ENCODE measurements at regions not wholly inside any gene's neighbourhood (a gene's known extent, or its start where the extent isn't known, plus 50 kb on each side); places are given as distances from the start of the nearest gene placed in this dataset.

GRCh38 chr2:217689053-217689452, 313.7 kb downstream of the TNS1 start:
- H3K4me2 ChIP-seq, result no peak overlapping the region
- no peak overlapping the region for H3K4me3 ChIP-seq (ENCODE audit: low read depth in 2 of 2, low read length in 1 of 2)
- no peaks in the 10 kb centered on the region for H3K9me3 ChIP-seq
- no peak for DNase-seq
- H3K79me2 ChIP-seq (ENCODE audit: insufficient read depth), result no peaks in the 10 kb centered on the region
- no peaks in the 10 kb centered on the region for H4K20me1 ChIP-seq (ENCODE audit: insufficient read depth)
- H3K4me1 ChIP-seq (ENCODE audit: control insufficient read depth in 1 of 2, insufficient read depth in 2 of 2, low read depth in 1 of 2, low read length in 1 of 2), result peaks cover 0 to 4% of the 10 kb centered on the region in 2 experiments; a peak in 1 of 4 replicates
- no peak overlapping the region for H3K27ac ChIP-seq (ENCODE audit: low read depth in 2 of 2, low read length in 1 of 2)
- ChIA-PET POLR2A (no interaction called here), CTCF (no interaction called here)
- TF ChIP-seq SMC3 (IDR thresholded peaks at IDR 0.05; ENCODE audit: low read depth, low read length) (no peak), GATA2 (CRISPR knock-in tag; IDR thresholded peaks at IDR 0.05) (no peak), RXRA (IDR thresholded peaks at IDR 0.05; ENCODE audit: borderline replicate concordance, low read depth) (no peak), CHD2 (IDR thresholded peaks at IDR 0.05; ENCODE audit: low read length, partially characterized antibody) (no peak), FOXJ3 (CRISPR knock-in tag; IDR thresholded peaks at IDR 0.05) (no peak), ELF1 (IDR thresholded peaks at IDR 0.05) (no peak)
- no peaks in the 10 kb centered on the region for H3K9me2 ChIP-seq
- H3K27me3 ChIP-seq (ENCODE audit: insufficient read depth), result no peaks in the 10 kb centered on the region
- no peaks in the 10 kb centered on the region for H3K36me3 ChIP-seq (replicated peaks in 1 of 2; ENCODE audit: control insufficient read depth in 1 of 2, insufficient read depth in 2 of 2, low read length in 1 of 2)
- WGBS (ENCODE audit: low lambda C conversion rate), result 43% methylated on average over 1 of the region's 1 CpG
- H2AFZ ChIP-seq (ENCODE audit: low read depth), result no peak overlapping the region
- no peak overlapping the region for H3K9ac ChIP-seq
- no peaks in the 10 kb centered on the region for H3F3A ChIP-seq (replicated peaks; ENCODE audit: insufficient read depth)

DNA sequence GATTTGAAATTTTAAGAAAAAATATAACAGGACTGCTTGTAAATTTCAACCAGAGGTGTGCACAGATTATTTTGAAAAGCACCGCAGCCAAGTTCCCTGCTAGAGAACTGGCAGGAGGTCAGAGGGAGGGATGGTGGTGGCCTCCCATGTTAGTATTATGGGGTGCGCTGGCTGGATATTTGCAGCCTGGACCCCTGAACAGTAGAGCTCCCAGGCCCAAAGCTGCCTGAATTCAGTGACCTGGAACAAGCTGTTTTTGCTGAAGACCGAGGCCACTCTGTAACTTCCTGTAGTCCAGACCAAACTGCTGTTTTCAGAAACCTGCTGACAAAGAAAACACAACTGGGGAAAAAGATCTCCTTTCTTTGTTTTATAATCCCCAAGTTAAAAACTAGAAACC, 314.3 kb downstream of the TNS1 start:
- H3K27ac ChIP-seq (ENCODE audit: low read depth in 2 of 2, low read length in 1 of 2), result no peak overlapping the region
- H3K9ac ChIP-seq, result no peak overlapping the region
- no peaks in the 10 kb centered on the region for H3K79me2 ChIP-seq (ENCODE audit: insufficient read depth)
- H4K20me1 ChIP-seq (ENCODE audit: insufficient read depth), result no peaks in the 10 kb centered on the region
- ChIA-PET CTCF (interaction anchor here (0.6 kb wide), 1 partner anchor 25 kb away, joined by 4 read pairs; no protein-coding TSS in a partner anchor), POLR2A (no interaction called here)
- no peak overlapping the region for H3K4me3 ChIP-seq (ENCODE audit: low read depth in 2 of 2, low read length in 1 of 2)
- H3K36me3 ChIP-seq (replicated peaks in 1 of 2; ENCODE audit: control insufficient read depth in 1 of 2, insufficient read depth in 2 of 2, low read length in 1 of 2), result no peaks in the 10 kb centered on the region
- WGBS (ENCODE audit: low lambda C conversion rate), result 81% methylated on average over 3 of the region's 3 CpGs
- H3K9me3 ChIP-seq, result no peaks in the 10 kb centered on the region
- no peak for DNase-seq
- H2AFZ ChIP-seq (ENCODE audit: low read depth), result no peak overlapping the region
- no peaks in the 10 kb centered on the region for H3K27me3 ChIP-seq (ENCODE audit: insufficient read depth)
- no peaks in the 10 kb centered on the region for H3F3A ChIP-seq (replicated peaks; ENCODE audit: insufficient read depth)
- peaks cover 0 to 4% of the 10 kb centered on the region in 2 experiments; a peak in 1 of 4 replicates for H3K4me1 ChIP-seq (ENCODE audit: control insufficient read depth in 1 of 2, insufficient read depth in 2 of 2, low read depth in 1 of 2, low read length in 1 of 2)
- TF ChIP-seq NRF1 (IDR thresholded peaks at IDR 0.05; ENCODE audit: low read depth, low read length), result no peak
- TF ChIP-seq, protein P1, sequence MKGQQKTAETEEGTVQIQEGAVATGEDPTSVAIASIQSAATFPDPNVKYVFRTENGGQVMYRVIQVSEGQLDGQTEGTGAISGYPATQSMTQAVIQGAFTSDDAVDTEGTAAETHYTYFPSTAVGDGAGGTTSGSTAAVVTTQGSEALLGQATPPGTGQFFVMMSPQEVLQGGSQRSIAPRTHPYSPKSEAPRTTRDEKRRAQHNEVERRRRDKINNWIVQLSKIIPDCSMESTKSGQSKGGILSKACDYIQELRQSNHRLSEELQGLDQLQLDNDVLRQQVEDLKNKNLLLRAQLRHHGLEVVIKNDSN (IDR thresholded peaks at IDR 0.05; ENCODE audit: borderline replicate concordance, low read depth), result no peak
- H3K9me2 ChIP-seq, result no peaks in the 10 kb centered on the region
- no peak overlapping the region for H3K4me2 ChIP-seq

DNA sequence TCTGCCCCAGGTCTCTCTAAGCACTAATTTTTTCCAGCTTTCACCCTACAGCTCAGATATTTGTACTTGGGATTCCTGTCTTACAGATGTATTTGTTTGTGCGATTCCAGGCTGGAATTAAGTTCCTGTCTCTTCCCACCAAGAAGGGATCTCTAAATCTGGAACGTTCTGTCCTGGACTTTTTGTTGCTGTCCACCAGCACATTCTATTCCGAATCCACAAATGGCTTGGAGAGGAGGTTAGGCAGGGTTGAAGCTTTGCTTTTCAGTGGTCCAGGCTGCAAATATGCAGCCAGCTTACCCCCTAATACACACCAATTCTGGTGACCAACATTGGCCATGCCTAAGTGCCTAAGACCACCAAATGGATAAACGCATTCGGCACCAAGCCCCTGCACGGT, 315.0 kb downstream of the TNS1 start:
- H3K9me2 ChIP-seq, result no peaks in the 10 kb centered on the region
- H2AFZ ChIP-seq (ENCODE audit: low read depth), result no peak overlapping the region
- no peak overlapping the region for H3K4me2 ChIP-seq
- peaks cover 0 to 4% of the 10 kb centered on the region in 2 experiments; a peak in 1 of 4 replicates for H3K4me1 ChIP-seq (ENCODE audit: control insufficient read depth in 1 of 2, insufficient read depth in 2 of 2, low read depth in 1 of 2, low read length in 1 of 2)
- no peaks in the 10 kb centered on the region for H3K79me2 ChIP-seq (ENCODE audit: insufficient read depth)
- H3K4me3 ChIP-seq (ENCODE audit: low read depth in 2 of 2, low read length in 1 of 2), result no peak overlapping the region
- TF ChIP-seq YY1 (IDR thresholded peaks at IDR 0.05; ENCODE audit: low read depth), result no peak
- no peaks in the 10 kb centered on the region for H3K36me3 ChIP-seq (replicated peaks in 1 of 2; ENCODE audit: control insufficient read depth in 1 of 2, insufficient read depth in 2 of 2, low read length in 1 of 2)
- H3K9me3 ChIP-seq, result no peaks in the 10 kb centered on the region
- H3K27me3 ChIP-seq (ENCODE audit: insufficient read depth), result no peaks in the 10 kb centered on the region
- no peak for DNase-seq
- H4K20me1 ChIP-seq (ENCODE audit: insufficient read depth), result no peaks in the 10 kb centered on the region
- WGBS (ENCODE audit: low lambda C conversion rate), result 71% methylated on average over 6 of the region's 6 CpGs
- ChIA-PET POLR2A (no interaction called here), CTCF (interaction anchor here (0.6 kb wide), 1 partner anchor 26 kb away, joined by 4 read pairs; no protein-coding TSS in a partner anchor)
- no peak overlapping the region for H3K9ac ChIP-seq
- no peaks in the 10 kb centered on the region for H3F3A ChIP-seq (replicated peaks; ENCODE audit: insufficient read depth)
- H3K27ac ChIP-seq (ENCODE audit: low read depth in 2 of 2, low read length in 1 of 2), result no peak overlapping the region
